Smooth muscle cell (in vitro differentiated cells): ENCODE measurements at regions not wholly inside any gene's neighbourhood (a gene's known extent, or its start where the extent isn't known, plus 50 kb on each side); places are given as distances from the start of the nearest gene placed in this dataset.

Source experiments
- DNase-seq: peaks from one replicate; lab custom pipeline; 2025; ENCODE audit not compliant: unreplicated experiment; lab: John Stamatoyannopoulos, UW
- H2AFZ ChIP-seq: fragments of 200-600 bp; sonication (generic); 2 replicates; pipeline ENCODE4 v1.6.0; 2016; ENCODE audit warnings: antibody characterized with exemption, low read depth, mild to moderate bottlenecking
- H3F3A ChIP-seq: fragments of 200-600 bp; sonication (generic); 2 replicates; pipeline ENCODE4 v1.6.0; 2017; ENCODE audit warnings: antibody characterized with exemption, low read depth
- H3K27ac ChIP-seq: fragments of 200-600 bp; sonication (generic); 2 replicates; pipeline ENCODE4 v1.5.1; 2016; ENCODE audit warnings: low read depth, mild to moderate bottlenecking
- H3K27me3 ChIP-seq: fragments of 200-600 bp; sonication (generic); 2 replicates; pipeline ENCODE4 v1.6.1; 2016; ENCODE audit warnings: low read depth, mild to moderate bottlenecking
- H3K36me3 ChIP-seq: fragments of 200-600 bp; sonication (generic); 2 replicates; pipeline ENCODE4 v1.5.1; 2016; ENCODE audit warnings: low read depth
- H3K4me1 ChIP-seq: fragments of 200-600 bp; sonication (generic); 2 replicates; pipeline ENCODE4 v1.5.1; 2016; ENCODE audit warnings: low read depth
- H3K4me2 ChIP-seq: fragments of 200-600 bp; sonication (generic); 2 replicates; pipeline ENCODE4 v1.6.0; 2016; ENCODE audit warnings: mild to moderate bottlenecking
- H3K4me3 ChIP-seq: fragments of 200-600 bp; sonication (generic); 2 replicates; pipeline ENCODE4 v1.5.1; 2016; ENCODE audit warnings: mild to moderate bottlenecking
- H3K79me2 ChIP-seq: fragments of 200-600 bp; sonication (generic); 2 replicates; pipeline ENCODE4 v1.6.0; 2016; ENCODE audit warnings: low read depth, mild to moderate bottlenecking
- H3K9ac ChIP-seq: fragments of 200-600 bp; sonication (generic); 2 replicates; pipeline ENCODE4 v1.6.0; 2016; ENCODE audit warnings: low read depth
- H3K9me3 ChIP-seq: fragments of 200-600 bp; sonication (generic); replicated peaks from 2 replicates; pipeline ENCODE4 v1.5.1; 2016; ENCODE audit warnings: low read depth
- H4K20me1 ChIP-seq: fragments of 200-600 bp; sonication (generic); 2 replicates; pipeline ENCODE4 v1.6.0; 2016; ENCODE audit warnings: low read depth
- CTCF ChIP-seq: fragments of 200-600 bp; sonication (generic); IDR thresholded peaks from 2 replicates; pipeline ENCODE4 v1.5.1; 2017; ENCODE audit warnings: borderline replicate concordance, mild to moderate bottlenecking, antibody characterized with exemption; ENCODE audit not compliant: insufficient read depth, poor library complexity, severe bottlenecking
- WGBS: methylation state at CpG from one replicate; pipeline ENCODE4 v1.1.7; 2016; ENCODE audit warnings: low lambda C conversion rate; 5-methylcytosine and 5-hydroxymethylcytosine counted together

GRCh38 chr15:38863381-38863780 lies 298.8 kb upstream of the RASGRP1 start:
- DNase-seq = no peak
- Histone ChIP-seq H3K4me2 (no peak overlapping the region), H3K36me3 (no peaks in the 10 kb centered on the region), H3K9me3 (no peaks in the 10 kb centered on the region), H4K20me1 (no peaks in the 10 kb centered on the region), H3K9ac (no peak overlapping the region), H2AFZ (no peak overlapping the region), H3F3A (peaks cover 9% of the 10 kb centered on the region), H3K4me3 (no peak overlapping the region), H3K4me1 (no peaks in the 10 kb centered on the region), H3K79me2 (no peaks in the 10 kb centered on the region), H3K27ac (no peak overlapping the region), H3K27me3 (no peaks in the 10 kb centered on the region)
- 90% methylated on average over 4 of the region's 4 CpGs for WGBS
- TF ChIP-seq CTCF = no peak

DNA sequence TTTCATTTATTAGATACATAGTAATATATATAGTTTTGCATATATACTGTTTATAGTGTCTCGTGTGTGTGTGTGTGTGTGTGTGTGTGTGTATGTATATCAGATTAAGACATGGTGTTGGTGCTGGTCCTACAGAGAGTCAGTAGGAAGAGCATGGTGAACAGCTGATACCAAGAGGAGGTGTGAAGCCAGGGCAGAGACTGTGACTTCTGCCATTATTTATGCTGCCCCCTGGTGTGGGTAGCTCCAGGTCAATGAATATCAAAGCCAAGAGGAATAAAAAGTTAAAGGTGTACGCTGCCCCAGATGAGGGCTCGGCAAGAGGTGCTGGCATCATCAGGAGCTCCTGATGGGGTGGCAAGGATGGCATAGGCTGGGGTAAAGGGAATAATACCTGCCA lies 299.5 kb upstream of the RASGRP1 start:
- Histone ChIP-seq H3K36me3 (no peaks in the 10 kb centered on the region), H3K79me2 (no peaks in the 10 kb centered on the region), H2AFZ (no peak overlapping the region), H3F3A (peaks cover 9% of the 10 kb centered on the region), H4K20me1 (no peaks in the 10 kb centered on the region), H3K9me3 (no peaks in the 10 kb centered on the region), H3K4me1 (no peaks in the 10 kb centered on the region), H3K9ac (no peak overlapping the region), H3K27ac (peak overlapping the region; percentile 65), H3K27me3 (no peaks in the 10 kb centered on the region), H3K4me3 (no peak overlapping the region), H3K4me2 (peak overlapping the region; percentile 76)
- DNase-seq = no peak
- peak; percentile 14 for TF ChIP-seq CTCF
- 83% methylated on average over 3 of the region's 3 CpGs for WGBS

DNA sequence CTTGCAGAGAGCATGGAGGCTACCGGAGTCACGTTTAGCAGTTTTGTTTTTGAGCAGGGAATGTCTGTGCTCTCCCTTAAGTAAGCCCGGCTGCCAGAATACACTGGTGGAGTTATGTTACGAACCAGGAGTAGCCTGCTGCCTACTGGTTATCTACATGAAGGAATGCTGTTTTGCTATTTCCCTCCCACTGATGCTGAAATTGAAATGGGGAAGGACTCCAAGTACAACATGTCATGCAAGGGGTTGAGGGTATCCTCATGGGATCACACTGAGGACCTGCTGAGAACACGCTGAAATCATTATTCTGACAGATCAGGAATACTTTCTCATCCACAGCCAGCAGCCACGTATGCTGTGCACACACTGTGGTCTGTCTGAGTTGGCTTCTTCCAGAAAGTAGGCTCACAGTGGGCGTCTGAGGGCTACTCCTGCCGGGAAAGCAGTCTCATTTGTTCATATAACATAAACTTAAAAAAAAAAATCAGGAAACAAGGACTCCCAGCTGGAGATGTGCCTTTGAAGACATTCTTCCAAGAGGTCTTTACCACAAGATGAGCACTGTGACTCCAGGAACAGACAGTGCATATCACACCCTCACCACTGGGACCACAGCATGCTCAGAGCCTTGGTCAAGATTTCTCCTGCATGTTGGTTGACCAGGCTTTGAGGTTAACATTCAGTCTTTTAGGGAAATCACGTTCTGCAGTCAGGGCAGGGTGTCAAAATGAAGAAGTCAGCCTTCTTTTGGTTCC lies 300.4 kb upstream of the RASGRP1 start:
- H2AFZ ChIP-seq = no peak overlapping the region
- no peaks in the 10 kb centered on the region for H4K20me1 ChIP-seq
- H3K4me3 ChIP-seq = peak overlapping the region; percentile 11
- no peak for TF ChIP-seq CTCF
- H3K36me3 ChIP-seq = no peaks in the 10 kb centered on the region
- DNase-seq = no peak
- H3F3A ChIP-seq = peaks cover 9% of the 10 kb centered on the region
- H3K4me2 ChIP-seq = peak overlapping the region; percentile 76
- H3K27ac ChIP-seq = peak overlapping the region; percentile 65
- H3K4me1 ChIP-seq = no peaks in the 10 kb centered on the region
- H3K27me3 ChIP-seq = no peaks in the 10 kb centered on the region
- 29% methylated on average over 9 of the region's 9 CpGs for WGBS
- H3K9ac ChIP-seq = peak overlapping the region; percentile 8
- no peaks in the 10 kb centered on the region for H3K79me2 ChIP-seq
- H3K9me3 ChIP-seq = no peaks in the 10 kb centered on the region

DNA sequence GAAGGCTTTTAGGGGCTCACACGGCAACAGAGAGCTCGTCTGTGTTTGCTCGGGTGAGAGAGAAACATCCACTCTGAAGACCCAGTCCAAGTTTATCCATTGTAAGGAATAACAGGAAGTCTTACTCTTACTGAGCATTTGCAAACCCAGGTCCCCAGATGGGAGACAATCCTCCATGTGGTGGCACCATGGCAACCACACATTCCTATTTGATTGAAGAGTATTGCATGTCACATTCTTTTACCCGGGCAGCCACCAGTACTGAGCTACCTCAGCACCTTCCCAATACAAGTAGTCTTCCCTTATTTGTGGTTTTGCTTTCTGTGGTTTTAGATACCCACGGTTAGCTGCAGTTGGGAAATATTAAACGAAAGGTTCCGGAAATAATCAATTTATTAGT lies 302.9 kb upstream of the RASGRP1 start:
- WGBS = 81% methylated on average over 7 of the region's 7 CpGs
- peak overlapping the region; percentile 35 for H3K4me2 ChIP-seq
- no peak for DNase-seq

More for the DNA sequence above, 302.9 kb upstream of the RASGRP1 start:
- H3K4me1 ChIP-seq = no peaks in the 10 kb centered on the region
- H3K27ac ChIP-seq = peak overlapping the region; percentile 73
- no peak overlapping the region for H2AFZ ChIP-seq
- no peaks in the 10 kb centered on the region for H3K27me3 ChIP-seq
- no peak overlapping the region for H3K4me3 ChIP-seq
- no peak for TF ChIP-seq CTCF
- H3K9ac ChIP-seq = no peak overlapping the region
- no peaks in the 10 kb centered on the region for H3K79me2 ChIP-seq
- H3K9me3 ChIP-seq = no peaks in the 10 kb centered on the region
- H3K36me3 ChIP-seq = no peaks in the 10 kb centered on the region
- no peaks in the 10 kb centered on the region for H3F3A ChIP-seq
- H4K20me1 ChIP-seq = no peaks in the 10 kb centered on the region
